Neural crest cell (in vitro differentiated cells): ENCODE measurements at regions not wholly inside any gene's neighbourhood (a gene's known extent, or its start where the extent isn't known, plus 50 kb on each side); places are given as distances from the start of the nearest gene placed in this dataset.

Experiments used
- DNase-seq: peaks from one replicate; pipeline ENCODE4 v3.0.0; 2021; ENCODE audit warnings: low read depth, mixed read lengths, low spot score
- H3K27ac Mint-ChIP-seq: one replicate; pipeline ENCODE4 v1.8.0; 2021; ENCODE audit warnings: mild to moderate bottlenecking, mixed read lengths; ENCODE audit not compliant: unreplicated experiment
- H3K27me3 Mint-ChIP-seq: 2 replicates; pipeline ENCODE4 v1.8.0; 2021; ENCODE audit warnings: low read depth, mild to moderate bottlenecking, mixed read lengths
- H3K36me3 Mint-ChIP-seq: 2 replicates; pipeline ENCODE4 v1.8.0; 2021; ENCODE audit warnings: low read depth, mild to moderate bottlenecking, mixed read lengths
- H3K4me1 Mint-ChIP-seq: 2 replicates; pipeline ENCODE4 v1.8.0; 2021; ENCODE audit warnings: mixed read lengths
- H3K4me3 Mint-ChIP-seq: one replicate; pipeline ENCODE4 v1.8.0; 2021; ENCODE audit warnings: mild to moderate bottlenecking, mixed read lengths
- H3K9me3 Mint-ChIP-seq: 2 replicates; pipeline ENCODE4 v1.8.0; 2021; ENCODE audit warnings: mixed read lengths
- TF ChIP-seq, protein P1 (sequence below): fragments of 200-600 bp; sonication (generic); conservative IDR thresholded peaks from 2 replicates; pipeline ENCODE4 v1.5.0; 2021; ENCODE audit warnings: antibody characterized with exemption, mild to moderate bottlenecking

DNA sequence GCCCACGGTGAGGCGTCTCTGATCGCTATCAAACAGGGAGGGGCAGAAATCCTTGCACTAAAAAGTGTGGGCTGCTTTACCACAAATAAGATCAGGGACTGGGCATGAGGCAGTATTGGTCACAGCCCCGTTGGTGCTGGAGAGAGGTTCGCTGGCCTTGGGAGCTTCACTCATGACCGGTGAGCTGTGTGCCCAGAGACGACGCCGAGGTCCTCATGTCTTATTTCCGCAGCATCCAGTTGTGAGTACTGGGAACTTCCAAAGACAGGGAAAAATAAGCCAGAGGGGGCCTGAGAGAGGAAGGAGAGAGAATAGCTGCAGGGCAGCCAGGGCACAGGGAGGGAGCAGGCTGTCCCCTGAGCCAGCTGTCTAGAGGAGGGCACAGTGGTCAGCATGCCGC is 154.2 kb upstream of the PRKCQ start:
- Mint-ChIP-seq H3K4me1 (peaks cover 6% of the 10 kb centered on the region), H3K36me3 (no peaks in the 10 kb centered on the region), H3K27ac (no peak overlapping the region), H3K9me3 (no peaks in the 10 kb centered on the region), H3K27me3 (peaks cover 34% of the 10 kb centered on the region), H3K4me3 (no peak overlapping the region)
- TF ChIP-seq, protein P1, sequence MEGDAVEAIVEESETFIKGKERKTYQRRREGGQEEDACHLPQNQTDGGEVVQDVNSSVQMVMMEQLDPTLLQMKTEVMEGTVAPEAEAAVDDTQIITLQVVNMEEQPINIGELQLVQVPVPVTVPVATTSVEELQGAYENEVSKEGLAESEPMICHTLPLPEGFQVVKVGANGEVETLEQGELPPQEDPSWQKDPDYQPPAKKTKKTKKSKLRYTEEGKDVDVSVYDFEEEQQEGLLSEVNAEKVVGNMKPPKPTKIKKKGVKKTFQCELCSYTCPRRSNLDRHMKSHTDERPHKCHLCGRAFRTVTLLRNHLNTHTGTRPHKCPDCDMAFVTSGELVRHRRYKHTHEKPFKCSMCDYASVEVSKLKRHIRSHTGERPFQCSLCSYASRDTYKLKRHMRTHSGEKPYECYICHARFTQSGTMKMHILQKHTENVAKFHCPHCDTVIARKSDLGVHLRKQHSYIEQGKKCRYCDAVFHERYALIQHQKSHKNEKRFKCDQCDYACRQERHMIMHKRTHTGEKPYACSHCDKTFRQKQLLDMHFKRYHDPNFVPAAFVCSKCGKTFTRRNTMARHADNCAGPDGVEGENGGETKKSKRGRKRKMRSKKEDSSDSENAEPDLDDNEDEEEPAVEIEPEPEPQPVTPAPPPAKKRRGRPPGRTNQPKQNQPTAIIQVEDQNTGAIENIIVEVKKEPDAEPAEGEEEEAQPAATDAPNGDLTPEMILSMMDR = no peak
- no peak for DNase-seq

- TF ChIP-seq, protein P1 = no peak
- no peak for DNase-seq
- Mint-ChIP-seq H3K36me3 (no peaks in the 10 kb centered on the region), H3K27ac (no peak overlapping the region), H3K4me1 (no peaks in the 10 kb centered on the region), H3K4me3 (no peak overlapping the region), H3K9me3 (no peaks in the 10 kb centered on the region), H3K27me3 (peaks cover 41% of the 10 kb centered on the region)
These were observed 149.8 kb upstream of the PRKCQ start for GRCh38 chr10:6729861-6730344.

DNA sequence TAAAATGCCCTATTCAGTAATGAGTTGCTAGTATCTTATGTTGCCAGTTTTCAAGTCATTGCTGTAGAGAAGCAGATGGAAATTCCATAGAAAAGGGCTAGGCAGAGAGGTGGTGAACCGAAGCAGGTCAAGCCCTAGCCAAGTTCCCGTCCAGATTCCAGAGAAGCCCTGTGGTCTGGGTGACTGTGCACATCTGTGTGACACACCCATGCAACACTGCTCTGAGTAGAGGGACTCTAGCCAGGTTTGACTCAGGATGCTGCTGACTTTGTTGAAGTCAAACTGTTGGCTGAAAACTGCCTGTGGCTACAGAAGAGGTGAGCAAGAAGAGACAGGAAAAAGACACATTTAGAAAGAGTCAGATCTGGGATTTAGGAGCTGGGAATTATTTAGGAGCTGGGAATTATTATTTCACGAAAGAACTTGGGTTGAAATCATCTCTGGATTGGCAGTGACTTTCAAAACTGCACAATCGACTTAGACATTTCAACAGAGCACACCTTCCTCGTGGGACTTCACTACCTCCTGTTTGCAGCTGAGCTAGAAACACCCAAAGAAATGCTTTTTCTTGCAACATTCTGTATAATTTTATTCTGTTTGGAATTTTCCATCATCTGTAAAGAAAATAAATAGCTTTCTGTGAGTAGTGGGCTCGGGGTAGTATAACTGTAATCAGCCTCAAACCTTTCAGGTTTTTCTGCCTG is 149.1 kb upstream of the PRKCQ start:
- H3K36me3 Mint-ChIP-seq = no peaks in the 10 kb centered on the region
- no peak overlapping the region for H3K4me3 Mint-ChIP-seq

DNA sequence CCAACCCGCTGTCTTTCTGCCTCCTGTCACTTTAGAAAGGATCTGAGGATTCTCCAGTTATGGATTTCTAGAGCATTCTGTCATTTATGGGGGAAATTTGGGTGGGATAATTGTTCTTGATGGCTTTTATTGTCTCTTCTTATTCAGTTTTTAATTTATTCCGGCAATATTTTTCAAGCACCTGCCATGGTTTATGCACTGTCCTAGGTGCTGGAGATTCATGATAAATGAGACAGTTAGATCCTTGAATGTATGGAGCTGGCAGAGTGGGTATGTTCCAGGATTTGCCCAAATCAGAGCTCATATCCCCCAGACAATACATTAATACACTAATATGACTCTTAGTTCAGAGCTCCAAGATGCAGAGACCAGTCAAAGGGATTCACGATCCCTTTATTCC is 146.8 kb upstream of the PRKCQ start:
- H3K27me3 Mint-ChIP-seq = peaks cover 53% of the 10 kb centered on the region
- no peak for DNase-seq
- H3K9me3 Mint-ChIP-seq = no peaks in the 10 kb centered on the region
- no peak overlapping the region for H3K27ac Mint-ChIP-seq
- no peaks in the 10 kb centered on the region for H3K36me3 Mint-ChIP-seq
- TF ChIP-seq, protein P1 = no peak
- H3K4me1 Mint-ChIP-seq = no peaks in the 10 kb centered on the region
- H3K4me3 Mint-ChIP-seq = no peak overlapping the region

More for the DNA sequence above, 149.1 kb upstream of the PRKCQ start:
- Mint-ChIP-seq H3K27me3 (peaks cover 46% of the 10 kb centered on the region), H3K9me3 (no peaks in the 10 kb centered on the region), H3K4me1 (no peaks in the 10 kb centered on the region), H3K27ac (no peak overlapping the region)
- TF ChIP-seq, protein P1 = no peak
- no peak for DNase-seq

- Mint-ChIP-seq H3K4me3 (no peak overlapping the region), H3K36me3 (no peaks in the 10 kb centered on the region), H3K27ac (no peak overlapping the region), H3K9me3 (no peaks in the 10 kb centered on the region), H3K4me1 (no peaks in the 10 kb centered on the region), H3K27me3 (peaks cover 40% of the 10 kb centered on the region)
- TF ChIP-seq, protein P1 = no peak
- DNase-seq = no peak
These were observed 142.5 kb upstream of the PRKCQ start for GRCh38 chr10:6722616-6723004.
